H9 (cell line): ENCODE measurements at regions not wholly inside any gene's neighbourhood (a gene's known extent, or its start where the extent isn't known, plus 50 kb on each side); places are given as distances from the start of the nearest gene placed in this dataset.

Experiments used
- DNase-seq: peaks from one replicate; pipeline ENCODE4 v3.0.0-alpha.2; 2017
- H2AFZ ChIP-seq: one replicate; pipeline ENCODE4 v1.6.1; 2013; ENCODE audit warnings: mild to moderate bottlenecking, low read length, control low read depth, moderate library complexity
- H2AK5ac ChIP-seq: 2 replicates; pipeline ENCODE4 v1.6.1; 2013; ENCODE audit warnings: low read length, control low read depth, mixed read lengths; ENCODE audit not compliant: insufficient read length
- H2BK120ac ChIP-seq: one replicate; pipeline ENCODE4 v1.6.1; 2013; ENCODE audit warnings: low read depth, mild to moderate bottlenecking, low read length, control low read depth, inconsistent platforms; ENCODE audit not compliant: poor library complexity, severe bottlenecking
- H2BK12ac ChIP-seq: 2 replicates; pipeline ENCODE4 v1.6.1; 2013; ENCODE audit warnings: low read length, control low read depth, mixed read lengths, low read depth; ENCODE audit not compliant: insufficient read length
- H2BK15ac ChIP-seq: 2 replicates; pipeline ENCODE4 v1.6.1; 2013; ENCODE audit warnings: low read depth, low read length, control low read depth
- H2BK20ac ChIP-seq: one replicate; pipeline ENCODE4 v1.6.1; 2013; ENCODE audit warnings: low read depth, mild to moderate bottlenecking, low read length, control low read depth, inconsistent platforms; ENCODE audit not compliant: poor library complexity, severe bottlenecking
- H2BK5ac ChIP-seq: 2 replicates; pipeline ENCODE4 v1.6.1; 2013; ENCODE audit warnings: low read length, control low read depth, mixed read lengths; ENCODE audit not compliant: insufficient read length
- H3K14ac ChIP-seq: 2 replicates; pipeline ENCODE4 v1.6.1; 2013; ENCODE audit warnings: low read length, control low read depth; ENCODE audit not compliant: insufficient read depth
- H3K18ac ChIP-seq: 2 replicates; pipeline ENCODE4 v1.6.1; 2013; ENCODE audit warnings: low read depth, mild to moderate bottlenecking, mixed read lengths, low read length, control low read depth; ENCODE audit not compliant: insufficient read length
- H3K23ac ChIP-seq: 2 replicates; pipeline ENCODE4 v1.6.1; 2013; ENCODE audit warnings: low read length, control low read depth, mixed read lengths, low read depth; ENCODE audit not compliant: insufficient read length
- H3K23me2 ChIP-seq: 2 replicates; pipeline ENCODE4 v1.6.1; 2013; ENCODE audit warnings: low read depth, mild to moderate bottlenecking, mixed read lengths, low read length, control low read depth; ENCODE audit not compliant: insufficient read length, poor library complexity, severe bottlenecking
- H3K27ac ChIP-seq: 2 replicates; pipeline ENCODE4 v1.5.1; 2013; ENCODE audit warnings: low read length, control low read depth, mixed read lengths, low read depth; ENCODE audit not compliant: insufficient read length
- H3K27me3 ChIP-seq: 2 replicates; pipeline ENCODE4 v1.6.1; 2013; ENCODE audit warnings: low read length, control low read depth, inconsistent platforms; ENCODE audit not compliant: insufficient read depth
- H3K4ac ChIP-seq: 2 replicates; pipeline ENCODE4 v1.6.1; 2013; ENCODE audit warnings: low read depth, mild to moderate bottlenecking, control low read depth, inconsistent platforms, low read length, moderate library complexity
- H3K4me1 ChIP-seq: 2 replicates; pipeline ENCODE4 v1.6.1; 2013; ENCODE audit warnings: low read length, control low read depth, inconsistent platforms; ENCODE audit not compliant: insufficient read depth
- H3K4me2 ChIP-seq: 2 replicates; pipeline ENCODE4 v1.6.1; 2013; ENCODE audit warnings: low read length, control low read depth, mixed read lengths; ENCODE audit not compliant: insufficient read length, insufficient read depth
- H3K56ac ChIP-seq: 2 replicates; pipeline ENCODE4 v1.6.1; 2013; ENCODE audit warnings: low read depth, mild to moderate bottlenecking, mixed read lengths, low read length, control low read depth; ENCODE audit not compliant: insufficient read length
- H3K79me1 ChIP-seq: 2 replicates; pipeline ENCODE4 v1.6.1; 2013; ENCODE audit warnings: low read depth, mild to moderate bottlenecking, moderate library complexity, low read length, control low read depth, inconsistent platforms; ENCODE audit not compliant: insufficient read depth, poor library complexity, severe bottlenecking
- H3K79me2 ChIP-seq: 2 replicates; pipeline ENCODE4 v1.6.1; 2013; ENCODE audit warnings: low read length, control low read depth, inconsistent platforms; ENCODE audit not compliant: insufficient read depth
- H3K9ac ChIP-seq: 2 replicates; pipeline ENCODE4 v1.6.1; 2013; ENCODE audit warnings: low read length, control low read depth, mixed read lengths; ENCODE audit not compliant: insufficient read length; ENCODE audit errors: extremely low read depth
- H3K9me3 ChIP-seq: one replicate; pipeline ENCODE4 v1.6.1; 2013; ENCODE audit warnings: low read depth, low read length, inconsistent platforms; ENCODE audit not compliant: control insufficient read depth
- H3T11ph ChIP-seq: one replicate; pipeline ENCODE4 v1.6.1; 2013; ENCODE audit warnings: mild to moderate bottlenecking, low read length, control low read depth, inconsistent platforms
- H4K20me1 ChIP-seq: one replicate; pipeline ENCODE4 v1.6.1; 2013; ENCODE audit not compliant: control insufficient read depth, insufficient read length, insufficient read depth
- H4K5ac ChIP-seq: 2 replicates; pipeline ENCODE4 v1.6.1; 2013; ENCODE audit warnings: low read depth, mild to moderate bottlenecking, mixed read lengths, low read length, control low read depth; ENCODE audit not compliant: insufficient read length
- H4K8ac ChIP-seq: replicated peaks from 2 replicates; pipeline ENCODE4 v1.6.1; 2013; ENCODE audit warnings: low read length, control low read depth, mixed read lengths, low read depth; ENCODE audit not compliant: insufficient read length
- H4K91ac ChIP-seq: 2 replicates; pipeline ENCODE4 v1.6.1; 2013; ENCODE audit warnings: low read depth, mild to moderate bottlenecking, moderate library complexity, mixed read lengths, low read length, control low read depth; ENCODE audit not compliant: insufficient read length
- H3K27ac Mint-ChIP-seq, 3 experiments: 2 replicates in 2 of 3; 3 replicates in 1 of 3; pipeline ENCODE4 v1.8.0; 2020 to 2021; ENCODE audit warnings: mixed read lengths in 3 of 3, mild to moderate bottlenecking in 1 of 3, moderate library complexity in 1 of 3
- H3K27me3 Mint-ChIP-seq: 2 replicates; pipeline ENCODE4 v1.8.0; 2021; ENCODE audit warnings: low read depth, mild to moderate bottlenecking, moderate library complexity, mixed read lengths
- H3K36me3 Mint-ChIP-seq, 3 experiments: 2 replicates in 2 of 3; 3 replicates in 1 of 3; pipeline ENCODE4 v1.8.0; 2020 to 2021; ENCODE audit warnings: low read depth in 3 of 3, mixed read lengths in 3 of 3; ENCODE audit not compliant: insufficient read depth in 1 of 3
- H3K4me1 Mint-ChIP-seq, 2 experiments: 2 replicates each; pipeline ENCODE4 v1.8.0; 2020; ENCODE audit warnings: mixed read lengths in 2 of 2
- H3K4me3 Mint-ChIP-seq, 2 experiments: 2 replicates in 1 of 2; 3 replicates in 1 of 2; pipeline ENCODE4 v1.8.0; 2020 to 2021; ENCODE audit warnings: mild to moderate bottlenecking in 2 of 2, mixed read lengths in 2 of 2, moderate library complexity in 1 of 2
- H3K9me3 Mint-ChIP-seq, 2 experiments: 2 replicates in 1 of 2; 3 replicates in 1 of 2; pipeline ENCODE4 v1.8.0; 2020; ENCODE audit warnings: mild to moderate bottlenecking in 2 of 2, mixed read lengths in 2 of 2, moderate library complexity in 1 of 2
- CTCF ChIP-seq: fragments of 200-600 bp; sonication (generic); conservative IDR thresholded peaks from 3 replicates; pipeline ENCODE4 v1.8.0; 2021; ENCODE audit warnings: antibody characterized with exemption, mild to moderate bottlenecking
- WGBS: extraction: QIAGEN DNeasy Blood & Tissue Kit; methylation state at CpG from one replicate; pipeline ENCODE4 v1.1.7; 2013; ENCODE audit warnings: missing lambda C conversion rate, low lambda C conversion rate, mixed read lengths; ENCODE audit not compliant: insufficient read length; ENCODE audit errors: extremely low coverage; 5-methylcytosine and 5-hydroxymethylcytosine counted together

GRCh38 chr2:66334237-66335029 lies 100.5 kb upstream of the MEIS1 start:
- H3K56ac ChIP-seq, result no peak overlapping the region
- H3K27ac ChIP-seq, result no peak overlapping the region
- H2AFZ ChIP-seq, result no peak overlapping the region
- H3K4me2 ChIP-seq, result no peak overlapping the region
- H2AK5ac ChIP-seq, result no peak overlapping the region
- Mint-ChIP-seq H3K27ac (no peak overlapping the region), H3K36me3 (no peaks in the 10 kb centered on the region), H3K4me3 (no peak overlapping the region), H3K4me1 (peaks cover 9 to 11% of the 10 kb centered on the region in 2 experiments), H3K9me3 (no peaks in the 10 kb centered on the region), H3K27me3 (no peaks in the 10 kb centered on the region)
- H3T11ph ChIP-seq, result no peak overlapping the region
- H3K14ac ChIP-seq, result no peak overlapping the region
- H3K4me1 ChIP-seq, result no peaks in the 10 kb centered on the region
- H4K20me1 ChIP-seq, result no peaks in the 10 kb centered on the region
- H3K23ac ChIP-seq, result no peak overlapping the region
- no peak overlapping the region for H4K5ac ChIP-seq
- H3K9me3 ChIP-seq, result no peaks in the 10 kb centered on the region
- H3K79me2 ChIP-seq, result no peaks in the 10 kb centered on the region
- no peak overlapping the region for H2BK120ac ChIP-seq
- H3K23me2 ChIP-seq, result no peaks in the 10 kb centered on the region
- no peak overlapping the region for H3K4ac ChIP-seq
- peak; percentile 45 for DNase-seq
- H2BK20ac ChIP-seq, result no peak overlapping the region
- no peaks in the 10 kb centered on the region for H3K79me1 ChIP-seq
- no peak overlapping the region for H2BK12ac ChIP-seq
- H3K27me3 ChIP-seq, result no peaks in the 10 kb centered on the region
- no peak overlapping the region for H3K9ac ChIP-seq
- no peak overlapping the region for H2BK15ac ChIP-seq
- no peak overlapping the region for H4K8ac ChIP-seq
- no peak overlapping the region for H2BK5ac ChIP-seq
- no peak for TF ChIP-seq CTCF
- WGBS, result no CpG with 5 or more reads among the region's 10 CpGs
- H4K91ac ChIP-seq, result no peak overlapping the region
- no peak overlapping the region for H3K18ac ChIP-seq
